H1 (cell line): ENCODE measurements at regions not wholly inside any gene's neighbourhood (a gene's known extent, or its start where the extent isn't known, plus 50 kb on each side); places are given as distances from the start of the nearest gene placed in this dataset.

Experiments used
- CTCF ChIA-PET: fragments of 300-600 bp; sonication (Branson Sonifier 250); formaldehyde crosslinking; loops from one replicate; lab custom pipeline; 2021; ENCODE audit not compliant: partially characterized antibody; lab: Charles Lee
- POLR2A ChIA-PET: fragments of 300-600 bp; sonication (Branson Sonifier 250); formaldehyde crosslinking; loops from one replicate; lab custom pipeline; 2021; ENCODE audit warnings: inconsistent platforms; ENCODE audit not compliant: partially characterized antibody; lab: Charles Lee
- DNase-seq, 2 experiments: peaks; one replicate each; pipeline versions ENCODE4 v3.0.0 to v3.0.0-alpha.2; 2010 to 2022; ENCODE audit warnings: low spot score in 2 of 2, low read depth in 1 of 2, mixed read lengths in 1 of 2
- FAIRE-seq: peaks from 2 replicates; lab custom pipeline; 2011; peaks lifted over from hg19 to GRCh38; lab: Jason Lieb, UNC
- H2AFZ ChIP-seq: 2 replicates; pipeline ENCODE4 v1.8.1; 2012; ENCODE audit warnings: low read length, inconsistent platforms
- H2AK5ac ChIP-seq: 2 replicates; pipeline ENCODE4 v1.6.1; 2013; ENCODE audit warnings: low read depth, low read length
- H2BK120ac ChIP-seq: replicated peaks from 2 replicates; pipeline ENCODE3; 2013; ENCODE audit warnings: low read depth, low read length, inconsistent platforms
- H2BK12ac ChIP-seq: 2 replicates; pipeline ENCODE4 v1.6.1; 2013; ENCODE audit warnings: low read depth, low read length
- H2BK15ac ChIP-seq: 2 replicates; pipeline ENCODE4 v1.6.1; 2013; ENCODE audit warnings: low read length
- H2BK20ac ChIP-seq: 2 replicates; pipeline ENCODE4 v1.6.1; 2013; ENCODE audit warnings: low read length
- H2BK5ac ChIP-seq: 2 replicates; pipeline ENCODE4 v1.6.1; 2013; ENCODE audit warnings: low read depth, low read length
- H3K14ac ChIP-seq: 2 replicates; pipeline ENCODE4 v1.6.1; 2013; ENCODE audit warnings: inconsistent platforms; ENCODE audit not compliant: insufficient read length
- H3K18ac ChIP-seq: 2 replicates; pipeline ENCODE4 v1.6.1; 2013; ENCODE audit warnings: low read length; ENCODE audit errors: extremely low read depth
- H3K23ac ChIP-seq: 2 replicates; pipeline ENCODE4 v1.6.1; 2013; ENCODE audit warnings: inconsistent platforms; ENCODE audit not compliant: insufficient read length
- H3K23me2 ChIP-seq: 2 replicates; pipeline ENCODE4 v1.6.1; 2013; ENCODE audit warnings: low read depth, low read length
- H3K27ac ChIP-seq: 2 replicates; pipeline ENCODE4 v1.6.1; 2011; ENCODE audit warnings: low read depth, low read length, inconsistent platforms
- H3K27me3 ChIP-seq, 4 experiments: replicated peaks in 1 of 4; 1 replicate in 1 of 4; 2 replicates in 3 of 4; pipeline versions ENCODE4 v1.6.1 to v1.8.1; 2011 to 2013; ENCODE audit warnings: low read length in 3 of 4, mild to moderate bottlenecking in 3 of 4, inconsistent platforms in 2 of 4, mixed read lengths in 2 of 4, moderate library complexity in 1 of 4; ENCODE audit not compliant: control insufficient read depth in 3 of 4, insufficient read depth in 3 of 4; ENCODE audit errors: extremely low read depth in 1 of 4
- H3K36me3 ChIP-seq, 4 experiments: 2 replicates each; pipeline versions ENCODE4 v1.6.1 to v1.8.1; 2011 to 2013; ENCODE audit warnings: mild to moderate bottlenecking in 4 of 4, low read length in 3 of 4, moderate library complexity in 2 of 4, control low read depth in 1 of 4, inconsistent platforms in 1 of 4; ENCODE audit not compliant: insufficient read depth in 4 of 4, control insufficient read depth in 2 of 4
- H3K4ac ChIP-seq: replicated peaks from 2 replicates; pipeline ENCODE3; 2013; ENCODE audit warnings: low read length, low read depth, mixed read lengths, inconsistent platforms; ENCODE audit not compliant: insufficient read length
- H3K4me1 ChIP-seq, 4 experiments: replicated peaks in 1 of 4; 1 replicate in 1 of 4; 2 replicates in 3 of 4; pipeline versions ENCODE4 v1.6.1 to v1.8.1; 2011 to 2013; ENCODE audit warnings: low read length in 3 of 4, inconsistent platforms in 2 of 4, mixed read lengths in 1 of 4; ENCODE audit not compliant: insufficient read depth in 4 of 4, control insufficient read depth in 3 of 4
- H3K4me2 ChIP-seq, 2 experiments: 2 replicates each; pipeline versions ENCODE4 v1.6.1 to v1.8.1; 2011 to 2013; ENCODE audit warnings: low read depth in 2 of 2, low read length in 2 of 2, control low read depth in 1 of 2, inconsistent platforms in 1 of 2, mild to moderate bottlenecking in 1 of 2; ENCODE audit not compliant: insufficient read depth in 1 of 2
- H3K4me3 ChIP-seq, 4 experiments: fragments of 200-600, 300-600 bp in 1 of 4; sonication (generic), shearing (Covaris generic), sonication (Bioruptor Twin) in 1 of 4; 2 replicates each; pipeline versions ENCODE4 v1.5.1 to v1.8.1; 2011 to 2016; ENCODE audit warnings: low read length in 4 of 4, low read depth in 3 of 4, control low read depth in 2 of 4, inconsistent platforms in 2 of 4, mild to moderate bottlenecking in 2 of 4, mixed read lengths in 1 of 4, moderate library complexity in 1 of 4; ENCODE audit not compliant: insufficient read depth in 2 of 4; ENCODE audit errors: extremely low read depth in 1 of 4
- H3K56ac ChIP-seq: replicated peaks from 2 replicates; pipeline ENCODE3; 2013; ENCODE audit warnings: low read depth, mild to moderate bottlenecking, mixed read lengths, low read length, inconsistent platforms; ENCODE audit not compliant: insufficient read length
- H3K79me1 ChIP-seq: 2 replicates; pipeline ENCODE4 v1.6.1; 2013; ENCODE audit warnings: low read depth, low read length, control low read depth
- H3K79me2 ChIP-seq, 2 experiments: 2 replicates each; pipeline versions ENCODE4 v1.6.1 to v1.8.1; 2012 to 2013; ENCODE audit warnings: low read length in 2 of 2, mild to moderate bottlenecking in 2 of 2, inconsistent platforms in 1 of 2; ENCODE audit not compliant: insufficient read depth in 2 of 2, control insufficient read depth in 1 of 2
- H3K9ac ChIP-seq, 4 experiments: replicated peaks in 1 of 4; 1 replicate in 1 of 4; 2 replicates in 3 of 4; pipeline versions ENCODE4 v1.6.1 to v1.8.1; 2011 to 2013; ENCODE audit warnings: low read depth in 3 of 4, low read length in 3 of 4, control low read depth in 2 of 4, mild to moderate bottlenecking in 2 of 4, moderate library complexity in 2 of 4, inconsistent platforms in 1 of 4; ENCODE audit errors: extremely low read depth in 1 of 4
- H3K9me3 ChIP-seq, 2 experiments: 2 replicates each; pipeline versions ENCODE4 v1.6.1 to v1.8.1; 2012 to 2013; ENCODE audit warnings: mild to moderate bottlenecking in 2 of 2, moderate library complexity in 2 of 2, control low read depth in 1 of 2, inconsistent platforms in 1 of 2, low read depth in 1 of 2, low read length in 1 of 2, mixed read lengths in 1 of 2; ENCODE audit not compliant: insufficient read depth in 2 of 2
- H4K20me1 ChIP-seq, 2 experiments: replicated peaks in 1 of 2; 2 replicates each; pipeline versions ENCODE3 to v1.8.1; 2011 to 2013; ENCODE audit warnings: inconsistent platforms in 2 of 2, low read length in 2 of 2, mild to moderate bottlenecking in 1 of 2; ENCODE audit not compliant: insufficient read depth in 2 of 2, control insufficient read depth in 1 of 2
- H4K5ac ChIP-seq: 2 replicates; pipeline ENCODE4 v1.6.1; 2013; ENCODE audit warnings: low read length, low read depth, mixed read lengths, inconsistent platforms; ENCODE audit not compliant: insufficient read length
- H4K8ac ChIP-seq: 2 replicates; pipeline ENCODE4 v1.8.0; 2013; ENCODE audit warnings: mild to moderate bottlenecking, moderate library complexity, low read length, inconsistent platforms; ENCODE audit not compliant: insufficient read depth; ENCODE audit errors: extremely low read depth
- H4K91ac ChIP-seq: replicated peaks from 2 replicates; pipeline ENCODE3; 2013; ENCODE audit warnings: low read length, mixed read lengths, inconsistent platforms; ENCODE audit not compliant: insufficient read length
- ASH2L ChIP-seq: fragments of 200-600, 300-600 bp; sonication (generic); IDR thresholded peaks from one replicate; pipeline ENCODE4 v1.7.1; 2017; ENCODE audit warnings: low read length
- CBX5 ChIP-seq: fragments of 300-800, 300-1000 bp; sonication (generic); IDR thresholded peaks from 2 replicates; pipeline ENCODE4 v1.7.1; 2016; ENCODE audit warnings: antibody characterized with exemption, low read length, low read depth
- GTF2F1 ChIP-seq: IDR thresholded peaks from 2 replicates; pipeline ENCODE4 v1.6.1; 2012; ENCODE audit warnings: low read depth, low read length, improper control_type of control experiment, borderline replicate concordance
- HDAC6 ChIP-seq: IDR thresholded peaks from one replicate; pipeline ENCODE4 v1.7.1; 2012; ENCODE audit warnings: low read depth, mild to moderate bottlenecking, inconsistent platforms, low read length, moderate library complexity
- SIN3A ChIP-seq, 2 experiments: IDR thresholded peaks in 1 of 2; conservative IDR thresholded peaks in 1 of 2; 2 replicates each; pipeline ENCODE4 v1.6.1; 2011 to 2012; ENCODE audit warnings: low read length in 2 of 2, improper control_type of control experiment in 1 of 2, low read depth in 1 of 2, mild to moderate bottlenecking in 1 of 2
- SIX5 ChIP-seq: IDR thresholded peaks from 2 replicates; pipeline ENCODE4 v1.6.1; 2011; ENCODE audit warnings: mild to moderate bottlenecking, low read depth, low read length
- WGBS, 2 experiments: shearing (Covaris generic) in 1 of 2; methylation state at CpG; one replicate each; pipeline versions ENCODE4 v1.1.6 to v1.1.7; 2013 to 2015; ENCODE audit warnings: low lambda C conversion rate in 2 of 2, mixed read lengths in 2 of 2, inconsistent platforms in 1 of 2, low coverage in 1 of 2, missing lambda C conversion rate in 1 of 2; ENCODE audit not compliant: insufficient replicate concordance in 2 of 2, insufficient coverage in 1 of 2, insufficient read length in 1 of 2; ENCODE audit errors: extremely low coverage in 1 of 2, missing lambda C conversion rate in 1 of 2; 5-methylcytosine and 5-hydroxymethylcytosine counted together
- TF ChIP-seq, protein P1 (sequence below): IDR thresholded peaks from 2 replicates; pipeline ENCODE4 v1.6.1; 2012; ENCODE audit warnings: inconsistent platforms

DNA sequence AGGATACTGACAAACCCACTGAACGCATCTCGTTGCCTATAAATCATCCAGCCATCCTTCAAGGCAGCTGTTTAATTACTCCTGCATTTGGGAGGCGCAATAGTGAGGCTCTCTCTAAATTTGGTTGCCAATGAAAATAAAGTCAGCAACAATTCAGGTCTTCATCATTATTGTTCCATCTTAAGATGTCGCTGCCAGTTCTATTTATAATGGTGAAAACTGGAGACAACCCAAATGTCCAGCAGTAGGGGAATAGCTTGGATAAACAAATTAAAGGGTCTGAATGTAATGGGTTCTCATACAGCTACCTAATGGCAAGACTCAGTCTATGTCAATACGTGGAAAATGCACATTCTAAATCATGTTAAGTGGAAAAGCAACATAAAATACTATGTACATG lies 120.1 kb upstream of the PLXNA4 start:
- Histone ChIP-seq H3K18ac (no peak overlapping the region), H3K79me2 (no peaks in the 10 kb centered on the region), H4K20me1 (no peaks in the 10 kb centered on the region), H3K4me2 (no peak overlapping the region), H2BK15ac (no peak overlapping the region), H3K23ac (no peak overlapping the region)
- no peak for DNase-seq
- no peak for FAIRE-seq
- no peak for TF ChIP-seq SIN3A (conservative IDR thresholded peaks at IDR 0.05 in 1 of 2, IDR thresholded peaks at IDR 0.05 in 1 of 2; ENCODE audit: low read depth in 1 of 2, low read length in 2 of 2)
- TF ChIP-seq ASH2L, result no peak
- TF ChIP-seq CBX5, result no peak
- TF ChIP-seq HDAC6, result no peak
- TF ChIP-seq, protein P1, sequence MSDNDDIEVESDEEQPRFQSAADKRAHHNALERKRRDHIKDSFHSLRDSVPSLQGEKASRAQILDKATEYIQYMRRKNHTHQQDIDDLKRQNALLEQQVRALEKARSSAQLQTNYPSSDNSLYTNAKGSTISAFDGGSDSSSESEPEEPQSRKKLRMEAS, result no peak
- TF ChIP-seq GTF2F1, result no peak
- TF ChIP-seq SIX5, result no peak
- TF ChIP-seq, all 59 proteins: peak for 0
- Histone ChIP-seq H3K23me2 (no peaks in the 10 kb centered on the region), H3K9ac (no peak overlapping the region), H2AK5ac (no peak overlapping the region), H3K9me3 (0 out of 4 replicates have a peak, but pooled peaks cover 0 to under 1% of the 10 kb centered on the region in 2 experiments), H3K27me3 (no peaks in the 10 kb centered on the region), H3K56ac (no peak overlapping the region), H2AFZ (no peak overlapping the region), H2BK20ac (no peak overlapping the region), H3K14ac (no peak overlapping the region), H3K4ac (no peak overlapping the region), H3K27ac (no peak overlapping the region), H3K36me3 (no peaks in the 10 kb centered on the region), H2BK120ac (no peak overlapping the region), H4K91ac (no peak overlapping the region), H4K8ac (no peak overlapping the region), H2BK12ac (no peak overlapping the region), H2BK5ac (no peak overlapping the region), H4K5ac (no peak overlapping the region), H3K4me3 (no peak overlapping the region), H3K79me1 (no peaks in the 10 kb centered on the region), H3K4me1 (peaks cover 0 to 2% (median 0%) of the 10 kb centered on the region in 4 experiments; a peak in 2 of 7 replicates)
- WGBS, 2 experiments, result 90% methylated on average over 5 of the region's 5 CpGs; no CpG with 5 or more reads in 1 of the 2 experiments
- ChIA-PET CTCF (interaction anchor here (0.6 to 1.4 kb wide), 4 partner anchors 8 to 1107 kb away, joined by 3 read pairs; no protein-coding TSS in a partner anchor), POLR2A (no interaction called here)
